NCI-H2227 treated with DMSO at 0.1 percent for 48 hours (cell line): ENCODE measurements at regions not wholly inside any gene's neighbourhood (a gene's known extent, or its start where the extent isn't known, plus 50 kb on each side); places are given as distances from the start of the nearest gene placed in this dataset.

Experiments
- DNase-seq: peaks from one replicate; lab custom pipeline; 2025; lab: John Stamatoyannopoulos, UW

GRCh38 chr5:168234133-168234532 is 57.3 kb upstream of the WWC1 start:
- DNase-seq, result no peak

GRCh38 chr5:168238463-168238862 is 53.0 kb upstream of the WWC1 start:
- DNase-seq, result no peak

GRCh38 chr5:168239325-168239724 is 52.1 kb upstream of the WWC1 start:
- DNase-seq, result no peak
